GM10266 (cell line): ENCODE measurements at regions not wholly inside any gene's neighbourhood (a gene's known extent, or its start where the extent isn't known, plus 50 kb on each side); places are given as distances from the start of the nearest gene placed in this dataset.

Experiments used
- DNase-seq: peaks from one replicate; pipeline ENCODE4 v3.0.0; 2012; ENCODE audit errors: extremely low spot score
- CTCF ChIP-seq: IDR thresholded peaks from 2 replicates; pipeline ENCODE4 v1.5.1; 2012; ENCODE audit warnings: mild to moderate bottlenecking, low read depth; ENCODE audit not compliant: control insufficient read depth, insufficient read depth; ENCODE audit errors: missing control alignments

GRCh38 chr5:67813877-67814539, 401.5 kb upstream of the PIK3R1 start:
- no peak for DNase-seq
- no peak for TF ChIP-seq CTCF

- no peak for TF ChIP-seq CTCF
- DNase-seq, result peak; percentile 22
These were observed 406.0 kb upstream of the PIK3R1 start for GRCh38 chr5:67809589-67809988.

GRCh38 chr5:67808340-67808739, 407.2 kb upstream of the PIK3R1 start:
- no peak for DNase-seq
- no peak for TF ChIP-seq CTCF

GRCh38 chr5:67807439-67807888, 408.1 kb upstream of the PIK3R1 start:
- no peak for TF ChIP-seq CTCF
- peak; percentile 34 for DNase-seq

- no peak for DNase-seq
- TF ChIP-seq CTCF, result no peak
These were observed 408.7 kb upstream of the PIK3R1 start for GRCh38 chr5:67806654-67807438.

- no peak for DNase-seq
- no peak for TF ChIP-seq CTCF
These were observed 409.7 kb upstream of the PIK3R1 start for GRCh38 chr5:67805666-67806348.

GRCh38 chr5:67802766-67803165, 412.8 kb upstream of the PIK3R1 start:
- TF ChIP-seq CTCF, result no peak
- DNase-seq, result peak; percentile 13
